Ovary (tissue), 3 donors: ENCODE measurements at regions not wholly inside any gene's neighbourhood (a gene's known extent, or its start where the extent isn't known, plus 50 kb on each side); places are given as distances from the start of the nearest gene placed in this dataset.

ENCODE experiments used
- POLR2A ChIP-seq: fragments of 450-650 bp; IDR thresholded peaks from one replicate; pipeline ENCODE4 v1.6.1; 2017; ENCODE audit warnings: antibody characterized with exemption, mild to moderate bottlenecking, moderate library complexity
- TF ChIP-seq, protein P1 (sequence below), 3 donors: fragments of 450-650 bp in 2 of 3; fragments of 200-600 bp in 1 of 3; IDR thresholded peaks; one replicate each; pipeline versions ENCODE4 v1.5.1 to v1.8.0; 2016 to 2022; ENCODE audit warnings: antibody characterized with exemption in 3 of 3, mild to moderate bottlenecking in 1 of 3
- donor health status: DM: no; HTN: no; CAD: no.

DNA sequence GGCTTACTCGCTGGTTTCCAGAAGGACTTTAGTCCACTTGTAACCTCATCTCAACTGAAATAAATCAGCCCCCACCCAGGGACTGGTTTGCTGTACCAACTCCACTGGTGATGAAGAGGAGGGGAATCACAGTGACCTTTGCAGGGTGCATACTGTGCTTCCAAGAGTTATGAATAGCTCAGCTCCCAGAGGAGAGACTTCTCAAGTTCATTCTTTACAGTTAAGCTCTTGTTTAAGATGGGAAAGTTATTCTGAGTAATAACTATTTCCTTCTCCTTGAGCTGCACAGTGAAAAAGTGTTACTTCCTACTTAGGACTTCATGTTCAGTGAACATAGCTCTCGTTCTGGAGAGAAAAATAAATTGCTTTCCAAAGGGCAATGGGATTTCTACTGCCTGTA, 166.5 kb upstream of the ECI2 start:
- TF ChIP-seq, protein P1, sequence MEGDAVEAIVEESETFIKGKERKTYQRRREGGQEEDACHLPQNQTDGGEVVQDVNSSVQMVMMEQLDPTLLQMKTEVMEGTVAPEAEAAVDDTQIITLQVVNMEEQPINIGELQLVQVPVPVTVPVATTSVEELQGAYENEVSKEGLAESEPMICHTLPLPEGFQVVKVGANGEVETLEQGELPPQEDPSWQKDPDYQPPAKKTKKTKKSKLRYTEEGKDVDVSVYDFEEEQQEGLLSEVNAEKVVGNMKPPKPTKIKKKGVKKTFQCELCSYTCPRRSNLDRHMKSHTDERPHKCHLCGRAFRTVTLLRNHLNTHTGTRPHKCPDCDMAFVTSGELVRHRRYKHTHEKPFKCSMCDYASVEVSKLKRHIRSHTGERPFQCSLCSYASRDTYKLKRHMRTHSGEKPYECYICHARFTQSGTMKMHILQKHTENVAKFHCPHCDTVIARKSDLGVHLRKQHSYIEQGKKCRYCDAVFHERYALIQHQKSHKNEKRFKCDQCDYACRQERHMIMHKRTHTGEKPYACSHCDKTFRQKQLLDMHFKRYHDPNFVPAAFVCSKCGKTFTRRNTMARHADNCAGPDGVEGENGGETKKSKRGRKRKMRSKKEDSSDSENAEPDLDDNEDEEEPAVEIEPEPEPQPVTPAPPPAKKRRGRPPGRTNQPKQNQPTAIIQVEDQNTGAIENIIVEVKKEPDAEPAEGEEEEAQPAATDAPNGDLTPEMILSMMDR (IDR thresholded peaks at IDR 0.05) = no peak
- no peak for TF ChIP-seq POLR2A
